GM21786 (cell line): ENCODE measurements at regions not wholly inside any gene's neighbourhood (a gene's known extent, or its start where the extent isn't known, plus 50 kb on each side); places are given as distances from the start of the nearest gene placed in this dataset.
"Not testable (repeated sequence)": the region's sequence is repeated elsewhere in the genome, so short reads cannot be mapped to it uniquely, and the experiment has no call there.

Source experiments
- ATAC-seq: cut with Tn5 transposase; IDR thresholded peaks from one replicate; pipeline ENCODE4 v1.9.1; 2021; ENCODE audit not compliant: unreplicated experiment

GRCh38 chr2:31664949-31665724 lies 84.4 kb upstream of the SRD5A2 start:
- ATAC-seq, result no peak

GRCh38 chr2:31660812-31661335 lies 80.1 kb upstream of the SRD5A2 start:
- no peak for ATAC-seq

- ATAC-seq, result no peak
Observed at GRCh38 chr2:31660165-31660564, 79.4 kb upstream of the SRD5A2 start.

- no peak for ATAC-seq
Observed at GRCh38 chr2:31654241-31654640, 73.5 kb upstream of the SRD5A2 start.

- no peak for ATAC-seq
Observed at GRCh38 chr2:31651736-31652135, 71.0 kb upstream of the SRD5A2 start.

GRCh38 chr2:31651267-31651666 lies 70.5 kb upstream of the SRD5A2 start:
- ATAC-seq, result no peak

GRCh38 chr2:31644551-31644950 lies 63.8 kb upstream of the SRD5A2 start:
- ATAC-seq, result no peak

GRCh38 chr2:31642707-31643106 lies 62.0 kb upstream of the SRD5A2 start:
- ATAC-seq, result no peak

- not testable (repeated sequence) for ATAC-seq
Observed at GRCh38 chr2:31632201-31632600, 51.5 kb upstream of the SRD5A2 start.
